ENCODE measurements at regions not wholly inside any gene's neighbourhood (a gene's known extent, or its start where the extent isn't known, plus 50 kb on each side); places are given as distances from the start of the nearest gene placed in this dataset.

DNA sequence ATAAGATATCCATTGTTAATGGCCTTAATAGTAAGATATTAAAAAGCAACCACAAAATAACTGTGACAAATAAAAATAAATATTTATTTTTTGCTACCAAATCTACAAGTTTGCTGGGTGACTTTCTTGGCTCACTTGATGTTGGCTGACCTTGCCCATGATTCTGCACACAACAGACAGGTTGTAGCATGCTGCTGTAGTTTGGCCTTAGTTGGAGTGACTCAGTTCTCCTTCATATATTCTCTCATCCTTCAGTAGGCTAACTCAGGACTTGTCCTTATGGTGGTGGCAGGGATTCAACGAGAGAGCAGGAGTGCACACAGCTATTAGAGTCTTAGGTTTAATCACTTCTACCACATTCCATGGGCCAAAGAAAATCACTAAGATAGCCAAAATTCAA is 437.9 kb downstream of the MRPL39 start:
- TF ChIP-seq POLR2A (IDR thresholded peaks at IDR 0.05) (no peak), POLR2AphosphoS5 (IDR thresholded peaks at IDR 0.05) (no peak)
- TF ChIP-seq, protein P1, sequence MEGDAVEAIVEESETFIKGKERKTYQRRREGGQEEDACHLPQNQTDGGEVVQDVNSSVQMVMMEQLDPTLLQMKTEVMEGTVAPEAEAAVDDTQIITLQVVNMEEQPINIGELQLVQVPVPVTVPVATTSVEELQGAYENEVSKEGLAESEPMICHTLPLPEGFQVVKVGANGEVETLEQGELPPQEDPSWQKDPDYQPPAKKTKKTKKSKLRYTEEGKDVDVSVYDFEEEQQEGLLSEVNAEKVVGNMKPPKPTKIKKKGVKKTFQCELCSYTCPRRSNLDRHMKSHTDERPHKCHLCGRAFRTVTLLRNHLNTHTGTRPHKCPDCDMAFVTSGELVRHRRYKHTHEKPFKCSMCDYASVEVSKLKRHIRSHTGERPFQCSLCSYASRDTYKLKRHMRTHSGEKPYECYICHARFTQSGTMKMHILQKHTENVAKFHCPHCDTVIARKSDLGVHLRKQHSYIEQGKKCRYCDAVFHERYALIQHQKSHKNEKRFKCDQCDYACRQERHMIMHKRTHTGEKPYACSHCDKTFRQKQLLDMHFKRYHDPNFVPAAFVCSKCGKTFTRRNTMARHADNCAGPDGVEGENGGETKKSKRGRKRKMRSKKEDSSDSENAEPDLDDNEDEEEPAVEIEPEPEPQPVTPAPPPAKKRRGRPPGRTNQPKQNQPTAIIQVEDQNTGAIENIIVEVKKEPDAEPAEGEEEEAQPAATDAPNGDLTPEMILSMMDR (IDR thresholded peaks at IDR 0.05), result no peak

All from transverse colon (tissue), 4 donors.